ENCODE measurements at regions not wholly inside any gene's neighbourhood (a gene's known extent, or its start where the extent isn't known, plus 50 kb on each side); places are given as distances from the start of the nearest gene placed in this dataset.

DNA sequence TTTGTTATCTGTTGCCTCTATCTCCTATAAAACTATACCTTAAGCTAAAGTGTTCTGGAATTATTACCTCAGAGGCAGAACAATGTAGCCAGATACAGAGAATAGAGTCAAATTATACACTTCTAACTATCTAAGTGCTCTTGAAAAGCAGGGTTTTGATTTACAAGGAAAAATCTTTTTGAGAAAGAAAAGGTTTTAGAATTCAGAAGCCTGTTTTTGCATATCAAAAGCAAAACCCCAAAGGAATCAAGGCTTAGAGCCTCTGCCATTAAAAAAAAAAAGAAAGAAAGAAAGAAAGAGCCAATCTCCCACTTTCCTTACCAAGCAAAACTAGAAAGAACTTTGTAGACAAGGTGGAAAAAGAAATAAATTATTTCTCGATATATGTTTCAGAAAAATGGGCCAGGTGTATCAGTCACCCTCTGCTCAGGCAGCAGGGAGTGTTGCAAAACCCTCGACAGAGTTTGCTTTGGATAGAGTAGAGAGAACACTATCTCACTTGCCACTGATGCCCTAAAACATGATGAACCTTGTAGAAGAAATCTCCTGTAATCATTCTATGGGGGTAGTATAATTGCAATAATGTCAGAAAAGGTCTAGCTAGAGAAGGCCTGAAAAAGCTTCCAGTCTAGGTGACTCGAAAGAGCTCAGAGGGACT, 318.3 kb downstream of the PCDH10 start:
- no peaks in the 10 kb centered on the region for H3K4me1 ChIP-seq (replicated peaks in 1 of 2)
- DNase-seq: no peak
- H3K27me3 ChIP-seq: no peaks in the 10 kb centered on the region
- no peak overlapping the region for H3K4me3 ChIP-seq
- no peaks in the 10 kb centered on the region for H3K9me3 ChIP-seq (replicated peaks in 1 of 3)
- H3K27ac ChIP-seq: no peak overlapping the region
- intact Hi-C loops (cut with DNase I): no loop called here
- no peaks in the 10 kb centered on the region for H3K36me3 ChIP-seq (replicated peaks in 1 of 2)
- WGBS, 4 donors: 70 to 83% (median 79%) methylated on average over 3 of the region's 3 CpGs
- TF ChIP-seq POLR2A (IDR thresholded peaks at IDR 0.05) (no peak), CTCF (IDR thresholded peaks at IDR 0.05) (no peak)

DNA sequence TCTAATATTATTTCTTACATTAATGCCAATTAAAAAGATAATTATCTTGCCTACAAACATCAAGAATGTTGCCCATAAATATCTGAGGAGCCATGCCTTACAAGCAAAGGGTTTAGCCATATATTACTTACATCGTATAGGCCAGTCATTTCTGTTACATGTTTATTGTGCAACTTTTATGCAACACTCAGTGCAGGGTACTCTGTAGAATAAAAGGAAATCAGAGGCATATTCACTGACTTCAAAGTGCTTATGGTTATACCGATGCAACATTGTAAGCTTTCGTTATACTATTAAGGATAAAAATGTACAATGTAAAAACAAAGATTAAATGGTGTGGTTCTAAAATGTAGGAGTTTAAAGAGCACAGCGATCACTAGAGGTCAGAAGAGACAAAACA, 315.9 kb downstream of the PCDH10 start:
- no peak for DNase-seq
- Histone ChIP-seq H3K4me3 (no peak overlapping the region), H3K27ac (no peak overlapping the region), H3K4me1 (replicated peaks in 1 of 2) (no peaks in the 10 kb centered on the region), H3K9me3 (replicated peaks in 1 of 3) (no peaks in the 10 kb centered on the region), H3K36me3 (replicated peaks in 1 of 2) (no peaks in the 10 kb centered on the region), H3K27me3 (no peaks in the 10 kb centered on the region)
- 66 to 75% (median 72%) methylated on average over 4 of the region's 4 CpGs for WGBS, 4 donors
- TF ChIP-seq POLR2A (IDR thresholded peaks at IDR 0.05): no peak
- TF ChIP-seq CTCF (IDR thresholded peaks at IDR 0.05): no peak
- intact Hi-C loops (cut with DNase I): no loop called here

- H3K27ac ChIP-seq: no peak overlapping the region
- no peaks in the 10 kb centered on the region for H3K36me3 ChIP-seq (replicated peaks in 1 of 2)
- H3K9me3 ChIP-seq (replicated peaks in 1 of 3): no peaks in the 10 kb centered on the region
- intact Hi-C loops (cut with DNase I): no loop called here
- no peak for TF ChIP-seq CTCF (IDR thresholded peaks at IDR 0.05)
- TF ChIP-seq POLR2A (IDR thresholded peaks at IDR 0.05): no peak
- no peak for DNase-seq
- no peaks in the 10 kb centered on the region for H3K4me1 ChIP-seq (replicated peaks in 1 of 2)
- no peaks in the 10 kb centered on the region for H3K27me3 ChIP-seq
- 70 to 79% (median 72%) methylated on average over 4 of the region's 4 CpGs for WGBS, 4 donors
- H3K4me3 ChIP-seq: no peak overlapping the region
Observed at GRCh38 chr4:133464311-133464710, 315.2 kb downstream of the PCDH10 start.

- Histone ChIP-seq H3K4me3 (no peak overlapping the region), H3K9me3 (replicated peaks in 1 of 3) (no peaks in the 10 kb centered on the region), H3K36me3 (replicated peaks in 1 of 2) (no peaks in the 10 kb centered on the region), H3K4me1 (replicated peaks in 1 of 2) (no peaks in the 10 kb centered on the region), H3K27ac (no peak overlapping the region), H3K27me3 (no peaks in the 10 kb centered on the region)
- WGBS, 4 donors: 78 to 86% (median 81%) methylated on average over 2 of the region's 2 CpGs
- intact Hi-C loops (cut with DNase I): no loop called here
- TF ChIP-seq POLR2A (IDR thresholded peaks at IDR 0.05): no peak
- DNase-seq: no peak
Observed at GRCh38 chr4:133452678-133453077, 303.6 kb downstream of the PCDH10 start.

DNA sequence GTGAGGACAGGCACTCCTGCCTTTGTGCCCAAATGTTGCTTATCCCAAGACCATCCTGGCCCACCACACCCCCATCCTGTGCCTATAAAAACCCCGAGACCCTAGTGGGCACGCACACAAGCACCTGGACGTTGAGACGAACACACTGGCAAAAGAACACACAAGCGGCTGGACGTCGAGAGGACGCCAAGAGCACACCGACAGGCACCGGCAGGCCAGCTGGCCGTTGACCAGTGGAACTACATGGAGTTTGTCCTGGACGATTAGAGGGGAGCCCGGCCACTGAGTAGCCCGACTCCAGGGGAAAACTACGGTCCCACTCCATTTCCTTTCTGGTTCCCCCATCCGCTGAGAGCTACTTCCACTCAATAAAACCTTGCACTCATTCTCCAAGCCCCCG, 301.7 kb downstream of the PCDH10 start:
- Histone ChIP-seq H3K9me3 (replicated peaks in 1 of 3) (no peaks in the 10 kb centered on the region), H3K36me3 (replicated peaks in 1 of 2) (no peaks in the 10 kb centered on the region), H3K4me3 (no peak overlapping the region), H3K27ac (no peak overlapping the region), H3K4me1 (replicated peaks in 1 of 2) (no peaks in the 10 kb centered on the region), H3K27me3 (no peaks in the 10 kb centered on the region)
- TF ChIP-seq CTCF (IDR thresholded peaks at IDR 0.05) (no peak), POLR2A (IDR thresholded peaks at IDR 0.05) (no peak)
- 85 to 95% (median 88%) methylated on average over 17 of the region's 17 CpGs for WGBS, 4 donors
- intact Hi-C loops (cut with DNase I): no loop called here
- DNase-seq: no peak

Data from adrenal gland (tissue), 9 donors.